Skeletal muscle tissue (tissue), 3 donors: ENCODE measurements at regions not wholly inside any gene's neighbourhood (a gene's known extent, or its start where the extent isn't known, plus 50 kb on each side); places are given as distances from the start of the nearest gene placed in this dataset.
A peak's percentile ranks its signal among the peaks of the same experiment; 100 is the strongest.
"Not testable (repeated sequence)": the region's sequence is repeated elsewhere in the genome, so short reads cannot be mapped to it uniquely, and the experiment has no call there.

Experiments
- H3K27ac ChIP-seq: one replicate; pipeline ENCODE4 v1.7.0; 2013; ENCODE audit warnings: mild to moderate bottlenecking, low read depth, low read length, inconsistent platforms
- H3K27me3 ChIP-seq, 3 donors: one replicate each; pipeline ENCODE4 v1.7.0; 2013; ENCODE audit warnings: low read length in 3 of 3; ENCODE audit not compliant: control insufficient read depth in 3 of 3, insufficient read depth in 3 of 3
- H3K36me3 ChIP-seq, 3 donors: one replicate each; pipeline ENCODE4 v1.7.0; 2013; ENCODE audit warnings: low read length in 3 of 3; ENCODE audit not compliant: control insufficient read depth in 3 of 3, insufficient read depth in 3 of 3
- H3K4me1 ChIP-seq, 3 donors: one replicate each; pipeline ENCODE4 v1.7.0; 2013; ENCODE audit warnings: low read length in 3 of 3, mild to moderate bottlenecking in 3 of 3; ENCODE audit not compliant: control insufficient read depth in 3 of 3, insufficient read depth in 3 of 3
- H3K4me3 ChIP-seq, 3 donors: one replicate each; pipeline ENCODE4 v1.7.0; 2013; ENCODE audit warnings: low read length in 3 of 3
- H3K9ac ChIP-seq, 3 donors: one replicate each; pipeline ENCODE4 v1.7.0; 2013; ENCODE audit warnings: low read length in 3 of 3, mild to moderate bottlenecking in 3 of 3, moderate library complexity in 2 of 3, low read depth in 1 of 3
- H3K9me3 ChIP-seq, 3 donors: one replicate each; pipeline ENCODE4 v1.7.0; 2013; ENCODE audit warnings: low read length in 3 of 3; ENCODE audit not compliant: control insufficient read depth in 3 of 3
- donor health status: Osteomylitis.

GRCh38 chr9:115462623-115463022, 344.7 kb upstream of the TNC start:
- Histone ChIP-seq H3K4me1 (no peaks in the 10 kb centered on the region), H3K36me3 (no peaks in the 10 kb centered on the region), H3K27ac (no peak overlapping the region), H3K9ac (no peak overlapping the region), H3K4me3 (no peak overlapping the region), H3K9me3 (no peaks in the 10 kb centered on the region), H3K27me3 (no peaks in the 10 kb centered on the region)

- Histone ChIP-seq H3K27ac (peak overlapping the region; percentile 59), H3K27me3 (no peaks in the 10 kb centered on the region), H3K9ac (no peak overlapping the region), H3K9me3 (no peaks in the 10 kb centered on the region), H3K36me3 (no peaks in the 10 kb centered on the region), H3K4me3 (no peak overlapping the region), H3K4me1 (no peaks in the 10 kb centered on the region)
Measured at GRCh38 chr9:115466756-115467155, 348.8 kb upstream of the TNC start.

GRCh38 chr9:115469841-115470240, 351.9 kb upstream of the TNC start:
- Histone ChIP-seq H3K36me3 (no peaks in the 10 kb centered on the region), H3K4me3 (no peak overlapping the region), H3K9me3 (no peaks in the 10 kb centered on the region), H3K9ac (no peak overlapping the region), H3K4me1 (no peaks in the 10 kb centered on the region), H3K27ac (no peak overlapping the region), H3K27me3 (no peaks in the 10 kb centered on the region)

DNA sequence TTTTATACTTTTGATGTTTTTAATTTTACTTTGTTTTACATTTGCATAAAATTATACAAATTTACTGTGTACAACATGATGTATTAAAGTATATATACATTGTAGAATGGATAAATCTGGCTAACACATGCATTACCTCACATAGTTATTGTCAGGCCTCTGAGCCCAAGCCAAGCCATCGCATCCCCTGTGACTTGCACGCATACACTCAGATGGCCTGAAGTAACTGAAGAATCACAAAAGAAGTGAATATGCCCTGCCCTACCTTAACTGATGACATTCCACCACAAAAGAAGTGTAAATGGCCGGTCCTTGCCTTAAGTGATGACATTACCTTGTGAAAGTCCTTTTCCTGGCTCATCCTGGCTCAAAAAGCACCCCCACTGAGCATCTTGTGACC, 355.1 kb upstream of the TNC start:
- not testable (repeated sequence) for H3K4me1 ChIP-seq, H3K27me3 ChIP-seq, H3K36me3 ChIP-seq, H3K27ac ChIP-seq, H3K9me3 ChIP-seq, H3K9ac ChIP-seq, H3K4me3 ChIP-seq

DNA sequence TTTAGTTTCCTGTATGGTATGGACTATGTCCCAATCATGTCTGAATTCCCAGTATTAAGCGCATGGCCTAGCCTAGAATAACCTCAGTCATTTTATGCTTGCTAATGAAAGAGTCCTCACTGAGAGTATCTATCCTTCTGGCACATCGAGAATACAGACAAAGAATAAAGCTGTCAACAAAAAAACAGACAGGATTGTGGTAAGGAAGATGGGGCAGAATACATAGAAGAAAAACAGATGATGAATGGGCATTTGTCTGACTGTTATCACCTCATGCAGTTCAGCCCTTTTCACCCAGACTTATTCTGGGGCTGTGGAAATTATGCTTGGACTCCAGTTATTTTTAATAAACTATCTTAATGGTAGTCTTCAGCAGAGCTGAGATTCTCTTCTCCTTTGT, 363.8 kb upstream of the TNC start:
- no peaks in the 10 kb centered on the region for H3K36me3 ChIP-seq
- no peak overlapping the region for H3K4me3 ChIP-seq
- no peaks in the 10 kb centered on the region for H3K4me1 ChIP-seq
- H3K27ac ChIP-seq = no peak overlapping the region
- H3K9ac ChIP-seq = no peak overlapping the region
- no peaks in the 10 kb centered on the region for H3K9me3 ChIP-seq
- H3K27me3 ChIP-seq = no peaks in the 10 kb centered on the region

- H3K27me3 ChIP-seq = no peaks in the 10 kb centered on the region
- no peak overlapping the region for H3K9ac ChIP-seq
- no peaks in the 10 kb centered on the region for H3K9me3 ChIP-seq
- H3K36me3 ChIP-seq = no peaks in the 10 kb centered on the region
- H3K4me1 ChIP-seq = no peaks in the 10 kb centered on the region
- no peak overlapping the region for H3K4me3 ChIP-seq
- H3K27ac ChIP-seq = no peak overlapping the region
Measured at GRCh38 chr9:115482747-115483146, 364.8 kb upstream of the TNC start.

DNA sequence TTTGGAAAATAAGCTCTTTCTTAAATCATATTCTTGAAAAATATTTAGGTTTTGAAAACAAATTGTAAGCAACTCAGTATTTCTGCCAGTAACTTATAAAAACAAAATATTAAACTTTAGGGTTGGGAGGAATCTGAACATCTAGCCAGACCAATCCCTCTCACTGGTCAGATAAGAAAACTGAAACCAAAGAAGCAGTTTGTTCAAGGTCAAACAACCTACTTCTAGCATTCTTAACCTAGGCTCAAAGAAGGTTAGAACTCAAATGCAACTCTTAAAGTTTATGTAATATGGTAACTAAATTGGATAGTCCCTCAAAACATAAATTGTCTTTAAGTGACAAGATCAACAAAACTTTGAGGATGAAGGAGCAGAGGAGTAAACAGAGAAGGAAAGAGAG, 374.9 kb upstream of the TNC start:
- Histone ChIP-seq H3K4me3 (no peak overlapping the region), H3K4me1 (no peaks in the 10 kb centered on the region), H3K27me3 (no peaks in the 10 kb centered on the region), H3K27ac (no peak overlapping the region), H3K9me3 (no peaks in the 10 kb centered on the region), H3K36me3 (no peaks in the 10 kb centered on the region), H3K9ac (no peak overlapping the region)

DNA sequence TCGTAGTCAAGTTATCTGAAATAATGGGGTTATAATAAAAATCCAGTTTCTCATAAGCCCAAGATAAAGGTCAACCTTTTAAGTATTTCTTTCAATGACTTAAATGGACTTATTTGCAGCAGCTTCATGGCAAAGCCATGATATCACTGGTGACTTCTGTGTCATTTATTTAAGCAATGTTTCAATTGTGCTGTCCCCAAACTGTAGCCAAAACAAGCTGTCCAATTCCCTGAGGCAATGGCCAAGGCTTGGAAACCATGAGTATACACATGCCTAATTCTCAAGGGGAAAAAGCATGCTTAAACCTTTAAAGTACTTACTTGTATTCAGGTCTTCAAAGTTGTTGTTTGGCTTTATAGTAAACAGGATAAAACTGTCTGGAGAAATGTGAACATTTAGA, 376.4 kb upstream of the TNC start:
- Histone ChIP-seq H3K4me3 (no peak overlapping the region), H3K27ac (no peak overlapping the region), H3K36me3 (no peaks in the 10 kb centered on the region), H3K27me3 (no peaks in the 10 kb centered on the region), H3K9ac (no peak overlapping the region), H3K9me3 (no peaks in the 10 kb centered on the region), H3K4me1 (no peaks in the 10 kb centered on the region)

GRCh38 chr9:115495052-115495635, 377.2 kb upstream of the TNC start:
- Histone ChIP-seq H3K36me3 (no peaks in the 10 kb centered on the region), H3K27me3 (no peaks in the 10 kb centered on the region), H3K9me3 (no peaks in the 10 kb centered on the region), H3K27ac (no peak overlapping the region), H3K4me1 (no peaks in the 10 kb centered on the region), H3K9ac (no peak overlapping the region), H3K4me3 (no peak overlapping the region)

- no peak overlapping the region for H3K27ac ChIP-seq
- no peak overlapping the region for H3K9ac ChIP-seq
- no peak overlapping the region for H3K4me3 ChIP-seq
Measured at GRCh38 chr9:115495836-115496235, 377.9 kb upstream of the TNC start.

DNA sequence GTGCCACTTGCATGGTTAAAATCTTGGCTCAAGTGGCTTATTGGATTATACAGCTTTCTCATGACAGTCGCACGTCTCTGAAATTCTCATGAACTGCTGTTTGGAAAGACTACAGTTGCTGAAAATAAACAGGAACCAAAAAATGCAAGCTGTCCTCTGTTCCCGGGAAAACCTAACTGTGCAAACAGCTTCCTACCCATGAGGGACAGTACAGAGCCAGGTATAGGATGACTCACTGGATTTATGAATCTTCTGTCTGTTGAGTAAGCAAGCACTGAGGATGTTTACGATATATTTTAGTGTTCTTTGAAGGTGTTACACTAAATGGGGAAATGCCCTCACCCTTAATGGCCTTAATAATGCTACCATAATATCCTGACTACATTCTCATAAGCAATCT, 380.3 kb upstream of the TNC start:
- no peak overlapping the region for H3K9ac ChIP-seq
- H3K36me3 ChIP-seq = no peaks in the 10 kb centered on the region
- no peaks in the 10 kb centered on the region for H3K9me3 ChIP-seq
- no peaks in the 10 kb centered on the region for H3K27me3 ChIP-seq
- no peak overlapping the region for H3K27ac ChIP-seq
- H3K4me3 ChIP-seq = no peak overlapping the region
- H3K4me1 ChIP-seq = no peaks in the 10 kb centered on the region

More at GRCh38 chr9:115495836-115496235, 377.9 kb upstream of the TNC start:
- H3K4me1 ChIP-seq = no peaks in the 10 kb centered on the region
- H3K27me3 ChIP-seq = no peaks in the 10 kb centered on the region
- no peaks in the 10 kb centered on the region for H3K9me3 ChIP-seq
- no peaks in the 10 kb centered on the region for H3K36me3 ChIP-seq
